Chondrocyte (in vitro differentiated cells): ENCODE measurements at regions not wholly inside any gene's neighbourhood (a gene's known extent, or its start where the extent isn't known, plus 50 kb on each side); places are given as distances from the start of the nearest gene placed in this dataset.
"Not testable (repeated sequence)": the region's sequence is repeated elsewhere in the genome, so short reads cannot be mapped to it uniquely, and the experiment has no call there.

Experiments used
- DNase-seq: peaks from one replicate; pipeline ENCODE4 v3.0.0; 2021; ENCODE audit warnings: mixed read lengths, low spot score
- H3K27ac Mint-ChIP-seq: one replicate; pipeline ENCODE4 v1.8.0; 2021; ENCODE audit warnings: mild to moderate bottlenecking, moderate library complexity, mixed read lengths; ENCODE audit not compliant: unreplicated experiment
- H3K27me3 Mint-ChIP-seq: 2 replicates; pipeline ENCODE4 v1.8.0; 2021; ENCODE audit warnings: low read depth, mixed read lengths
- H3K36me3 Mint-ChIP-seq: 2 replicates; pipeline ENCODE4 v1.8.0; 2021; ENCODE audit warnings: low read depth, mixed read lengths
- H3K4me1 Mint-ChIP-seq: 2 replicates; pipeline ENCODE4 v1.8.0; 2021; ENCODE audit warnings: low read depth, mild to moderate bottlenecking, mixed read lengths
- H3K4me3 Mint-ChIP-seq: one replicate; pipeline ENCODE4 v1.8.0; 2021; ENCODE audit warnings: mild to moderate bottlenecking, moderate library complexity, mixed read lengths; ENCODE audit not compliant: unreplicated experiment
- H3K9me3 Mint-ChIP-seq: 2 replicates; pipeline ENCODE4 v1.8.0; 2021; ENCODE audit warnings: low read depth, mixed read lengths
- CTCF ChIP-seq: fragments of 200-600 bp; sonication (generic); IDR thresholded peaks from 2 replicates; pipeline ENCODE4 v1.5.0; 2021; ENCODE audit warnings: antibody characterized with exemption, mild to moderate bottlenecking, moderate library complexity

GRCh38 chr5:91245871-91246270 lies 137.2 kb downstream of the ARRDC3 start:
- no peak for DNase-seq
- H3K4me3 Mint-ChIP-seq = no peak overlapping the region
- H3K4me1 Mint-ChIP-seq = peaks cover 7% of the 10 kb centered on the region
- peak; percentile 47 for TF ChIP-seq CTCF
- peaks cover 8% of the 10 kb centered on the region for H3K36me3 Mint-ChIP-seq
- H3K27me3 Mint-ChIP-seq = no peaks in the 10 kb centered on the region
- H3K27ac Mint-ChIP-seq = no peak overlapping the region
- H3K9me3 Mint-ChIP-seq = peaks cover 20% of the 10 kb centered on the region

- peaks cover 6% of the 10 kb centered on the region for H3K36me3 Mint-ChIP-seq
- DNase-seq = no peak
- H3K27ac Mint-ChIP-seq = no peak overlapping the region
- no peak for TF ChIP-seq CTCF
- H3K9me3 Mint-ChIP-seq = peaks cover 18% of the 10 kb centered on the region
- H3K4me1 Mint-ChIP-seq = peaks cover 7% of the 10 kb centered on the region
- no peaks in the 10 kb centered on the region for H3K27me3 Mint-ChIP-seq
- H3K4me3 Mint-ChIP-seq = no peak overlapping the region
Measured at GRCh38 chr5:91245074-91245452, 138.1 kb downstream of the ARRDC3 start.

GRCh38 chr5:91244380-91245073 lies 138.6 kb downstream of the ARRDC3 start:
- Mint-ChIP-seq H3K4me3 (no peak overlapping the region), H3K27ac (no peak overlapping the region), H3K36me3 (peaks cover 4% of the 10 kb centered on the region), H3K9me3 (peaks cover 15% of the 10 kb centered on the region), H3K4me1 (peaks cover 7% of the 10 kb centered on the region), H3K27me3 (no peaks in the 10 kb centered on the region)
- TF ChIP-seq CTCF = no peak
- no peak for DNase-seq

GRCh38 chr5:91243852-91244251 lies 139.3 kb downstream of the ARRDC3 start:
- Mint-ChIP-seq H3K27ac (no peak overlapping the region), H3K27me3 (no peaks in the 10 kb centered on the region), H3K4me3 (no peak overlapping the region), H3K36me3 (peaks cover 4% of the 10 kb centered on the region), H3K4me1 (peaks cover 7% of the 10 kb centered on the region), H3K9me3 (peaks cover 15% of the 10 kb centered on the region)
- no peak for DNase-seq
- TF ChIP-seq CTCF = no peak

GRCh38 chr5:91243286-91243685 lies 139.8 kb downstream of the ARRDC3 start:
- H3K27ac Mint-ChIP-seq = no peak overlapping the region
- peaks cover 7% of the 10 kb centered on the region for H3K4me1 Mint-ChIP-seq
- TF ChIP-seq CTCF = no peak
- H3K27me3 Mint-ChIP-seq = no peaks in the 10 kb centered on the region
- peaks cover 4% of the 10 kb centered on the region for H3K36me3 Mint-ChIP-seq
- H3K4me3 Mint-ChIP-seq = no peak overlapping the region
- H3K9me3 Mint-ChIP-seq = peaks cover 15% of the 10 kb centered on the region
- no peak for DNase-seq

- not testable (repeated sequence) for H3K4me3 Mint-ChIP-seq, H3K27ac Mint-ChIP-seq, H3K27me3 Mint-ChIP-seq, H3K4me1 Mint-ChIP-seq, DNase-seq, H3K36me3 Mint-ChIP-seq
- H3K9me3 Mint-ChIP-seq = peaks cover 15% of the 10 kb centered on the region
Measured at GRCh38 chr5:91241460-91241859, 141.7 kb downstream of the ARRDC3 start.
